ENCODE measurements at regions not wholly inside any gene's neighbourhood (a gene's known extent, or its start where the extent isn't known, plus 50 kb on each side); places are given as distances from the start of the nearest gene placed in this dataset.

GRCh38 chr12:43154498-43155045 is 397.4 kb downstream of the ADAMTS20 start:
- H3K27ac ChIP-seq (ENCODE audit: control insufficient read depth, insufficient read depth, low read length) = no peak overlapping the region
- no peak for FAIRE-seq

GRCh38 chr12:43151441-43151981 is 400.5 kb downstream of the ADAMTS20 start:
- H3K4me1 ChIP-seq (ENCODE audit: control insufficient read depth, extremely low read depth, insufficient read depth, low read length) = peaks cover 16% of the 10 kb centered on the region
- no peaks in the 10 kb centered on the region for H3K36me3 ChIP-seq (ENCODE audit: control insufficient read depth in 2 of 2, extremely low read depth in 1 of 2, insufficient read depth in 2 of 2, low read length in 2 of 2)
- H3K4me3 ChIP-seq (ENCODE audit: control insufficient read depth in 2 of 3, extremely low read depth in 1 of 3, insufficient read depth in 2 of 3, low read depth in 1 of 3, low read length in 3 of 3) = no peak overlapping the region
- H3K9ac ChIP-seq (ENCODE audit: control insufficient read depth, extremely low read depth, insufficient read depth, low read length) = no peak overlapping the region
- FAIRE-seq = no peak
- H4K20me1 ChIP-seq (ENCODE audit: control insufficient read depth, extremely low read depth, insufficient read depth, low read length) = no peaks in the 10 kb centered on the region
- no peak overlapping the region for H2AFZ ChIP-seq (ENCODE audit: control insufficient read depth, low read length)
- no peaks in the 10 kb centered on the region for H3K9me3 ChIP-seq (ENCODE audit: control insufficient read depth, low read depth, low read length)
- dilution Hi-C loops (cut with MboI; ENCODE audit: extremely low pct_ligation_motif_present, low sequenced_read_pairs) = no loop called here
- H3K9me1 ChIP-seq (ENCODE audit: control insufficient read depth, extremely low read depth, insufficient read depth, low read length) = no peaks in the 10 kb centered on the region
- H3K4me2 ChIP-seq (ENCODE audit: control insufficient read depth, extremely low read depth, insufficient read depth, low read depth, low read length) = no peak overlapping the region
- H3K79me2 ChIP-seq (ENCODE audit: control insufficient read depth, insufficient read depth, low read length) = no peaks in the 10 kb centered on the region
- H3K27me3 ChIP-seq (ENCODE audit: control insufficient read depth, extremely low read depth, insufficient read depth, low read length) = no peaks in the 10 kb centered on the region
- TF ChIP-seq CTCF (optimal IDR thresholded peaks at IDR 0.05 in 1 of 3, IDR thresholded peaks at IDR 0.05 in 1 of 3, conservative IDR thresholded peaks at IDR 0.05 in 1 of 3; ENCODE audit: extremely low read depth in 1 of 3, insufficient read depth in 2 of 3, low read length in 3 of 3) = no peak
- no peak for TF ChIP-seq EZH2 (IDR thresholded peaks at IDR 0.05; ENCODE audit: low read length)
- no peak overlapping the region for H3K27ac ChIP-seq (ENCODE audit: control insufficient read depth, insufficient read depth, low read length)
- no peak for DNase-seq (ENCODE audit: low read depth, low spot score)

More at GRCh38 chr12:43154498-43155045, 397.4 kb downstream of the ADAMTS20 start:
- Histone ChIP-seq H3K4me2 (ENCODE audit: control insufficient read depth, extremely low read depth, insufficient read depth, low read depth, low read length) (no peak overlapping the region), H3K4me1 (ENCODE audit: control insufficient read depth, extremely low read depth, insufficient read depth, low read length) (peaks cover 9% of the 10 kb centered on the region), H3K27me3 (ENCODE audit: control insufficient read depth, extremely low read depth, insufficient read depth, low read length) (no peaks in the 10 kb centered on the region), H3K9me1 (ENCODE audit: control insufficient read depth, extremely low read depth, insufficient read depth, low read length) (no peaks in the 10 kb centered on the region), H3K9me3 (ENCODE audit: control insufficient read depth, low read depth, low read length) (no peaks in the 10 kb centered on the region), H3K4me3 (ENCODE audit: control insufficient read depth in 2 of 3, extremely low read depth in 1 of 3, insufficient read depth in 2 of 3, low read depth in 1 of 3, low read length in 3 of 3) (no peak overlapping the region), H3K79me2 (ENCODE audit: control insufficient read depth, insufficient read depth, low read length) (no peaks in the 10 kb centered on the region), H3K9ac (ENCODE audit: control insufficient read depth, extremely low read depth, insufficient read depth, low read length) (no peak overlapping the region), H3K36me3 (ENCODE audit: control insufficient read depth in 2 of 2, extremely low read depth in 1 of 2, insufficient read depth in 2 of 2, low read length in 2 of 2) (no peaks in the 10 kb centered on the region), H2AFZ (ENCODE audit: control insufficient read depth, low read length) (no peak overlapping the region), H4K20me1 (ENCODE audit: control insufficient read depth, extremely low read depth, insufficient read depth, low read length) (no peaks in the 10 kb centered on the region)
- TF ChIP-seq EZH2 (IDR thresholded peaks at IDR 0.05; ENCODE audit: low read length) (no peak), CTCF (optimal IDR thresholded peaks at IDR 0.05 in 1 of 3, IDR thresholded peaks at IDR 0.05 in 1 of 3, conservative IDR thresholded peaks at IDR 0.05 in 1 of 3; ENCODE audit: extremely low read depth in 1 of 3, insufficient read depth in 2 of 3, low read length in 3 of 3) (no peak)
- dilution Hi-C loops (cut with MboI; ENCODE audit: extremely low pct_ligation_motif_present, low sequenced_read_pairs) = no loop called here
- no peak for DNase-seq (ENCODE audit: low read depth, low spot score)

Data from keratinocyte (primary cell).